ENCODE measurements at regions not wholly inside any gene's neighbourhood (a gene's known extent, or its start where the extent isn't known, plus 50 kb on each side); places are given as distances from the start of the nearest gene placed in this dataset.

GRCh38 chr2:2765839-2766495 is 434.9 kb upstream of the MYT1L start:
- TF ChIP-seq CTCF (IDR thresholded peaks at IDR 0.05; ENCODE audit: low read depth, low read length, poor library complexity, severe bottlenecking) (no peak), EZH2phosphoT487 (IDR thresholded peaks at IDR 0.05; ENCODE audit: borderline replicate concordance, low read length) (no peak)

All from DOHH2 (cell line).